GM12891 (cell line): ENCODE measurements at regions not wholly inside any gene's neighbourhood (a gene's known extent, or its start where the extent isn't known, plus 50 kb on each side); places are given as distances from the start of the nearest gene placed in this dataset.

ENCODE experiments used
- PAX5 ChIP-seq: IDR thresholded peaks from 2 replicates; pipeline ENCODE4 v1.6.1; 2011; ENCODE audit warnings: low read length, moderate library complexity, mild to moderate bottlenecking; ENCODE audit not compliant: insufficient read depth, severe bottlenecking
- POLR2A ChIP-seq: IDR thresholded peaks from 2 replicates; pipeline ENCODE4 v1.6.1; 2011; ENCODE audit warnings: low read depth, low read length, control low read depth
- POLR2AphosphoS5 ChIP-seq: IDR thresholded peaks from 2 replicates; pipeline ENCODE4 v1.6.1; 2011; ENCODE audit warnings: low read depth, low read length, control low read depth
- POU2F2 ChIP-seq: IDR thresholded peaks from 2 replicates; pipeline ENCODE4 v1.6.1; 2011; ENCODE audit warnings: low read depth, mild to moderate bottlenecking, control low read depth, low read length, moderate library complexity
- SPI1 ChIP-seq: IDR thresholded peaks from 2 replicates; pipeline ENCODE4 v1.6.1; 2011; ENCODE audit warnings: low read depth, low read length, control low read depth
- TAF1 ChIP-seq: IDR thresholded peaks from 2 replicates; pipeline ENCODE4 v1.6.1; 2011; ENCODE audit warnings: low read depth, low read length, control low read depth

- TF ChIP-seq POLR2AphosphoS5 (no peak), POLR2A (no peak), TAF1 (no peak), SPI1 (no peak), PAX5 (no peak), POU2F2 (no peak)
Measured at GRCh38 chr10:131806646-131807317, 94.0 kb upstream of the PPP2R2D start.
